T-helper 2 cell treated with Interferon-gamma antibody and Interleukin-4, amounts not matched to agents 5 μg/mL and 100 μg/mL, for 36 hours (primary cell): ENCODE measurements at regions not wholly inside any gene's neighbourhood (a gene's known extent, or its start where the extent isn't known, plus 50 kb on each side); places are given as distances from the start of the nearest gene placed in this dataset.
"Not testable (repeated sequence)": the region's sequence is repeated elsewhere in the genome, so short reads cannot be mapped to it uniquely, and the experiment has no call there.

Experiments used
- DNase-seq: peaks from one replicate; pipeline ENCODE4 v3.0.0; 2021; ENCODE audit warnings: low spot score
- H3K27ac Mint-ChIP-seq: one replicate; pipeline ENCODE4 v1.8.0; 2021; ENCODE audit warnings: mild to moderate bottlenecking, mixed read lengths
- H3K27me3 Mint-ChIP-seq: one replicate; pipeline ENCODE4 v1.8.0; 2021; ENCODE audit warnings: low read depth, mixed read lengths
- H3K36me3 Mint-ChIP-seq: one replicate; pipeline ENCODE4 v1.8.0; 2021; ENCODE audit warnings: low read depth, mixed read lengths
- H3K4me1 Mint-ChIP-seq: one replicate; pipeline ENCODE4 v1.8.0; 2021; ENCODE audit warnings: low read depth, mixed read lengths
- H3K4me3 Mint-ChIP-seq: one replicate; pipeline ENCODE4 v1.8.0; 2022; ENCODE audit warnings: mild to moderate bottlenecking, moderate library complexity, mixed read lengths
- H3K9me3 Mint-ChIP-seq: one replicate; pipeline ENCODE4 v1.8.0; 2021; ENCODE audit warnings: mixed read lengths

- Mint-ChIP-seq H3K27me3 (no peaks in the 10 kb centered on the region), H3K4me1 (peaks cover 8% of the 10 kb centered on the region), H3K36me3 (peaks cover 43% of the 10 kb centered on the region), H3K9me3 (peaks cover 20% of the 10 kb centered on the region), H3K27ac (no peak overlapping the region), H3K4me3 (no peak overlapping the region)
- no peak for DNase-seq
Observed at GRCh38 chr6:144392536-144392935, 107.4 kb downstream of the UTRN start.

- Mint-ChIP-seq H3K9me3 (peaks cover 30% of the 10 kb centered on the region), H3K36me3 (peaks cover 51% of the 10 kb centered on the region), H3K27ac (no peak overlapping the region), H3K27me3 (no peaks in the 10 kb centered on the region), H3K4me1 (peaks cover 8% of the 10 kb centered on the region), H3K4me3 (no peak overlapping the region)
- DNase-seq, result no peak
Observed at GRCh38 chr6:144394210-144394609, 109.1 kb downstream of the UTRN start.

GRCh38 chr6:144395014-144395413 is 109.9 kb downstream of the UTRN start:
- H3K27ac Mint-ChIP-seq, result no peak overlapping the region
- DNase-seq, result no peak
- peaks cover 30% of the 10 kb centered on the region for H3K9me3 Mint-ChIP-seq
- peaks cover 56% of the 10 kb centered on the region for H3K36me3 Mint-ChIP-seq
- peaks cover 8% of the 10 kb centered on the region for H3K4me1 Mint-ChIP-seq
- no peak overlapping the region for H3K4me3 Mint-ChIP-seq
- no peaks in the 10 kb centered on the region for H3K27me3 Mint-ChIP-seq

GRCh38 chr6:144395826-144396225 is 110.7 kb downstream of the UTRN start:
- Mint-ChIP-seq H3K4me3 (no peak overlapping the region), H3K4me1 (peaks cover 8% of the 10 kb centered on the region), H3K27me3 (no peaks in the 10 kb centered on the region), H3K27ac (no peak overlapping the region), H3K36me3 (peaks cover 50% of the 10 kb centered on the region), H3K9me3 (peaks cover 30% of the 10 kb centered on the region)
- no peak for DNase-seq

- Mint-ChIP-seq H3K36me3 (peaks cover 55% of the 10 kb centered on the region), H3K4me1 (peaks cover 8% of the 10 kb centered on the region), H3K4me3 (no peak overlapping the region), H3K27ac (no peak overlapping the region), H3K27me3 (no peaks in the 10 kb centered on the region), H3K9me3 (peaks cover 30% of the 10 kb centered on the region)
- no peak for DNase-seq
Observed at GRCh38 chr6:144397141-144397540, 112.0 kb downstream of the UTRN start.

GRCh38 chr6:144400321-144400720 is 115.2 kb downstream of the UTRN start:
- Mint-ChIP-seq H3K4me1 (no peaks in the 10 kb centered on the region), H3K9me3 (peaks cover 24% of the 10 kb centered on the region), H3K27me3 (no peaks in the 10 kb centered on the region), H3K36me3 (peaks cover 68% of the 10 kb centered on the region), H3K4me3 (no peak overlapping the region), H3K27ac (no peak overlapping the region)
- no peak for DNase-seq

GRCh38 chr6:144401736-144402733 is 116.9 kb downstream of the UTRN start:
- no peaks in the 10 kb centered on the region for H3K4me1 Mint-ChIP-seq
- H3K4me3 Mint-ChIP-seq, result no peak overlapping the region
- DNase-seq, result no peak
- H3K27me3 Mint-ChIP-seq, result no peaks in the 10 kb centered on the region
- H3K36me3 Mint-ChIP-seq, result peaks cover 58% of the 10 kb centered on the region
- H3K9me3 Mint-ChIP-seq, result peaks cover 13% of the 10 kb centered on the region
- no peak overlapping the region for H3K27ac Mint-ChIP-seq

GRCh38 chr6:144402750-144403149 is 117.6 kb downstream of the UTRN start:
- peaks cover 8% of the 10 kb centered on the region for H3K9me3 Mint-ChIP-seq
- H3K4me1 Mint-ChIP-seq, result no peaks in the 10 kb centered on the region
- no peaks in the 10 kb centered on the region for H3K27me3 Mint-ChIP-seq
- H3K27ac Mint-ChIP-seq, result no peak overlapping the region
- H3K4me3 Mint-ChIP-seq, result no peak overlapping the region
- no peak for DNase-seq
- H3K36me3 Mint-ChIP-seq, result peaks cover 53% of the 10 kb centered on the region

- no peak for DNase-seq
- Mint-ChIP-seq H3K9me3 (no peaks in the 10 kb centered on the region), H3K36me3 (peaks cover 40% of the 10 kb centered on the region), H3K4me1 (peaks cover 3% of the 10 kb centered on the region), H3K27ac (no peak overlapping the region), H3K27me3 (no peaks in the 10 kb centered on the region), H3K4me3 (no peak overlapping the region)
Observed at GRCh38 chr6:144405163-144405562, 120.0 kb downstream of the UTRN start.

GRCh38 chr6:144406796-144407195 is 121.7 kb downstream of the UTRN start:
- Mint-ChIP-seq H3K9me3 (no peaks in the 10 kb centered on the region), H3K27me3 (no peaks in the 10 kb centered on the region), H3K4me3 (no peak overlapping the region), H3K27ac (no peak overlapping the region), H3K4me1 (peaks cover 14% of the 10 kb centered on the region), H3K36me3 (peaks cover 46% of the 10 kb centered on the region)
- DNase-seq, result no peak

GRCh38 chr6:144408161-144408560 is 123.0 kb downstream of the UTRN start:
- Mint-ChIP-seq H3K9me3 (no peaks in the 10 kb centered on the region), H3K27me3 (no peaks in the 10 kb centered on the region), H3K4me1 (peaks cover 21% of the 10 kb centered on the region), H3K27ac (no peak overlapping the region), H3K4me3 (no peak overlapping the region), H3K36me3 (peaks cover 38% of the 10 kb centered on the region)
- no peak for DNase-seq

GRCh38 chr6:144410059-144410458 is 124.9 kb downstream of the UTRN start:
- H3K27me3 Mint-ChIP-seq, result no peaks in the 10 kb centered on the region
- no peak overlapping the region for H3K4me3 Mint-ChIP-seq
- peaks cover 23% of the 10 kb centered on the region for H3K36me3 Mint-ChIP-seq
- H3K4me1 Mint-ChIP-seq, result peaks cover 22% of the 10 kb centered on the region
- H3K27ac Mint-ChIP-seq, result no peak overlapping the region
- no peaks in the 10 kb centered on the region for H3K9me3 Mint-ChIP-seq
- DNase-seq, result no peak

GRCh38 chr6:144410574-144410973 is 125.4 kb downstream of the UTRN start:
- not testable (repeated sequence) for H3K4me3 Mint-ChIP-seq, H3K9me3 Mint-ChIP-seq, DNase-seq, H3K27me3 Mint-ChIP-seq, H3K27ac Mint-ChIP-seq
- Mint-ChIP-seq H3K36me3 (peaks cover 21% of the 10 kb centered on the region), H3K4me1 (peaks cover 23% of the 10 kb centered on the region)

- H3K36me3 Mint-ChIP-seq, result peaks cover 21% of the 10 kb centered on the region
- H3K9me3 Mint-ChIP-seq, result no peaks in the 10 kb centered on the region
- peaks cover 28% of the 10 kb centered on the region for H3K4me1 Mint-ChIP-seq
- peak overlapping the region; percentile 83 for H3K27ac Mint-ChIP-seq
- no peak for DNase-seq
- no peaks in the 10 kb centered on the region for H3K27me3 Mint-ChIP-seq
- H3K4me3 Mint-ChIP-seq, result peak overlapping the region; percentile 79
Observed at GRCh38 chr6:144411531-144412165, 126.5 kb downstream of the UTRN start.
